HepG2 (cell line): ENCODE measurements at regions not wholly inside any gene's neighbourhood (a gene's known extent, or its start where the extent isn't known, plus 50 kb on each side); places are given as distances from the start of the nearest gene placed in this dataset.

ENCODE experiments used
- GABPA ChIP-seq, 2 experiments: IDR thresholded peaks; 2 replicates each; pipeline ENCODE4 v1.6.1; 2011 to 2016; ENCODE audit warnings: low read depth in 2 of 2, low read length in 1 of 2, missing biosample characterization in 1 of 2, missing genetic modification characterization in 1 of 2
- GTF2F1 ChIP-seq: fragments of 150-350 bp; IDR thresholded peaks from 2 replicates; pipeline ENCODE4 v1.6.1; 2014; ENCODE audit warnings: low read length
- KDM1A ChIP-seq: IDR thresholded peaks from 2 replicates; pipeline ENCODE4 v1.6.1; 2016; ENCODE audit warnings: missing compliant biosample characterization
- SIN3A ChIP-seq: IDR thresholded peaks from 2 replicates; pipeline ENCODE4 v1.6.1; 2011; ENCODE audit warnings: low read depth, mild to moderate bottlenecking, control low read depth, low read length, borderline replicate concordance
- TCF12 ChIP-seq, 2 experiments: fragments of 450-650 bp in 1 of 2; sonication (generic) in 1 of 2; formaldehyde crosslinking in 1 of 2; IDR thresholded peaks; 2 replicates each; pipeline versions ENCODE4 v1.6.1 to v1.8.0; 2017 to 2022; ENCODE audit warnings: antibody characterized with exemption in 1 of 2, mild to moderate bottlenecking in 1 of 2, missing genetic modification reagents in 1 of 2, moderate library complexity in 1 of 2

DNA sequence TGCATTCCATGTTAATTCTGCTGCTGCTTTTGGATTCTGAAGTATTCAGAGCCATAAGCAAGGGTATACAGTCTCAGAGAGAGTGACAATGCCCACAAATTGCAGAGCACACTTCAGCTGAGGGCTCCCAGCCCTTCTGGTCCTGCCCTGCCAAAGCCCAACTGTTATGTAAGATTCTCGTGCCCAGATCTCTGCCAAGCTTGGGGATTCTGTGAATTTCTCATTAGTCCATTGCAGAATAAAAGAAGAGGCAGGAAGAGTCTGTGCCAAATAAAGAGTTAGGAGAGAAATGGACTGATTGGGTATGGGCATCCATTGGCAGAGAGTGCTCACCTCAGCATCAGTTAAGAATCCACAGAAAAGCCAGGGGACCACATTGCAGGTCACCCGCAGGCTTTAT lies 112.0 kb upstream of the PNPT1 start:
- TF ChIP-seq GTF2F1 (no peak), TCF12 (IDR thresholded peaks at IDR 0.05) (no peak), TCF12 (CRISPR knock-in tag; IDR thresholded peaks at IDR 0.05) (no peak), GABPA (IDR thresholded peaks at IDR 0.05; ENCODE audit: low read depth, low read length) (no peak), GABPA (CRISPR knock-in tag; IDR thresholded peaks at IDR 0.05; ENCODE audit: low read depth) (no peak), SIN3A (no peak), KDM1A (CRISPR knock-in tag) (no peak)
